NCI-H2107 treated with DMSO at 0.1 percent for 48 hours (cell line): ENCODE measurements at regions not wholly inside any gene's neighbourhood (a gene's known extent, or its start where the extent isn't known, plus 50 kb on each side); places are given as distances from the start of the nearest gene placed in this dataset.

Source experiments
- DNase-seq: peaks from one replicate; lab custom pipeline; 2025; ENCODE audit not compliant: unreplicated experiment; lab: John Stamatoyannopoulos, UW

- no peak for DNase-seq
Measured at GRCh38 chrX:806586-806985, 176.0 kb downstream of the SHOX start.

GRCh38 chrX:805988-806387 is 175.4 kb downstream of the SHOX start:
- no peak for DNase-seq

- no peak for DNase-seq
Measured at GRCh38 chrX:805103-805670, 174.6 kb downstream of the SHOX start.

- DNase-seq = no peak
Measured at GRCh38 chrX:802846-803245, 172.3 kb downstream of the SHOX start.

GRCh38 chrX:799808-800207 is 169.2 kb downstream of the SHOX start:
- no peak for DNase-seq

GRCh38 chrX:794311-794710 is 163.7 kb downstream of the SHOX start:
- DNase-seq = no peak

GRCh38 chrX:793216-793770 is 162.7 kb downstream of the SHOX start:
- no peak for DNase-seq

- no peak for DNase-seq
Measured at GRCh38 chrX:791479-792034, 161.0 kb downstream of the SHOX start.

- DNase-seq = no peak
Measured at GRCh38 chrX:790783-791360, 160.3 kb downstream of the SHOX start.

- DNase-seq = no peak
Measured at GRCh38 chrX:790041-790506, 159.5 kb downstream of the SHOX start.

GRCh38 chrX:789096-789495 is 158.5 kb downstream of the SHOX start:
- no peak for DNase-seq

- no peak for DNase-seq
Measured at GRCh38 chrX:786441-786881, 155.9 kb downstream of the SHOX start.

GRCh38 chrX:784829-785228 is 154.2 kb downstream of the SHOX start:
- DNase-seq = no peak

- no peak for DNase-seq
Measured at GRCh38 chrX:781224-782204, 150.9 kb downstream of the SHOX start.

- DNase-seq = no peak
Measured at GRCh38 chrX:776529-777230, 146.1 kb downstream of the SHOX start.

GRCh38 chrX:776061-776460 is 145.5 kb downstream of the SHOX start:
- DNase-seq = no peak

GRCh38 chrX:774536-774935 is 143.9 kb downstream of the SHOX start:
- no peak for DNase-seq

GRCh38 chrX:773292-774025 is 142.9 kb downstream of the SHOX start:
- DNase-seq = no peak

GRCh38 chrX:771536-771935 is 140.9 kb downstream of the SHOX start:
- DNase-seq = no peak

GRCh38 chrX:769796-770195 is 139.2 kb downstream of the SHOX start:
- no peak for DNase-seq
